GM19455 (cell line): ENCODE measurements at regions not wholly inside any gene's neighbourhood (a gene's known extent, or its start where the extent isn't known, plus 50 kb on each side); places are given as distances from the start of the nearest gene placed in this dataset.

Experiments used
- ATAC-seq: cut with Tn5 transposase; IDR thresholded peaks from one replicate; pipeline ENCODE4 v1.9.1; 2021; ENCODE audit not compliant: unreplicated experiment

DNA sequence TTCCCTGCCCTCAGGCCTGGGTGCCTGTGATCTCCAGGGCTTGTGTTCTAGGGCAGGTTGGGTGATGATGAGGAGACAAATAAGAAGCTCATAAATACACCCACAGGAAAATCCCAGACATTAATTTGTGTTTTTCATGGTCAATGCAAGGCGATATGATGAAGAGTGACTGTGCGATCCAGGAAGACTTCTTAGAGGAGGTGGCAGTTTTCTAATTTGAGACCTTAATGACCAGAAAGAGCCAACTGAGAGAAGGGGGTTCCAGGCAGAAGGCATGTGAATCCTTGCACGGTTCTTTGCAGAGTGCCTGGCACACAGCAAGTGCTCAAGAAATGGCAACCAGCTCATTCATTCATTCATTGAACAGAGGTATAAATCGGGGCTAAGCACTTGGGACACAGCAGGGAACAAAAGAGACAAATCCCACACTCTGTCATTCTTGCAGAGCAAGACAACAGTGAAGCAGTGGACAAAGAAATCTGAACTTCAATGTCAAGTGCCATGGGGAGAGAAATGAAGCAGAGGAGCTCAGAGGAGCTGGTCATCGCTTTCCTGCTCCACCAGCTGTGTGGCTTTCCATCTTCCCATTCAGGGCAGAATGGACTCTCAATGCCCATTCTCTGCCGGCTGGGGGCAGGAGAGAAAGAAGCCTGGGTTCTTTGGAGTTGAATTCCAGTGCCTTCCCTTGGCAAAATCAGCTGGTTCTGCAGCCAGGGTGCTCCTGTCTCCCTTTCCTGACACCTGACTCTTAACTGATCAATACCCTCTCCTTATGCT, 128.3 kb downstream of the AACS start:
- ATAC-seq = no peak

DNA sequence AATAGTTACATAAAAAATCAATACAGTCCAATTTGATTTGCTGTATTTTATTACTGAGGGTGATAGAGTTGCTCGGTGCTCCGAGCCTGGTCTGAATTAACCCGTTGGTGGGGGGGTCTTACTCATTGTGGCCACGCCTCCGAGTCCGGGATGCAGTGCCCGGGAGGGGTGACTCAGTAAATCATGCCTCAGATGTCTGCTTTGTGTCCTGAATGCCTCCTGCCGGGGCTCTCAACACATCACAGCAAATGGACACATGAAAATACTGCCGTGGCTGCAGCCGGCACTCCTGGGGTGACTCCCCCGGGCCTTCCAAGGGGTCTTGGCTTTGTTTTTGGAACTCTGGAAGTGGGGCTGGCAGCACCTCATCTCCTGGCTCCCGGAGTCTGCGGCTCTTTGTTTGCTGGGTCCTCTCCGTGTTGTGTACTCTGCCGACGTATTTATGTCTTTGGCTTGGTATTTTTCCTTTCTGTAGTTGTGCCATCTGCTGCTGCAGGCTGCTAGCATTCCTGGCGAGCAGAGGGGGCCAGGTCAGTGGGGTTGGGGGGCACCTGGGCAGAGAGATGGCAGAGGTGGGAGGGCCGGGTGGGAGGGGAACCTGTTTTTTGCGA, 129.0 kb downstream of the AACS start:
- ATAC-seq = no peak

DNA sequence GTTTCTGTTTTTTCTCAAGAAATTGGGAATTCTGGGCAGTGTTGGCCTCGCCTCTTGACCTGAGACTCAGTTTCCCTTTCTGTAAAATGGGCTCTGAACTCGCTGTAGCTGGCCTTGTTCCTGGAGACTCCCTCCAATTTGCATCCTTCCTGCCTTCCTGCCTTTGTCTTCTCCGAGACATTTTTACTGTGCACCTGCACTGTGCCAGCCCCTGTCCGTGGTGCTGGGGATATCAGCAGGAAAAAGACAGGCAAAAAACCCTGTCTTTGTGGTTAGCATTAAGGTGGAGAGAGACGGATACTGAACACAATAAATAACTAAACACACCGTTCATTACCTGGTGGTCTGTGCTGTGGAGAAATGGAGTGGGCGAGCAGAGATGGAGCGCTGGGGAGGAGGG, 129.8 kb downstream of the AACS start:
- ATAC-seq = no peak

DNA sequence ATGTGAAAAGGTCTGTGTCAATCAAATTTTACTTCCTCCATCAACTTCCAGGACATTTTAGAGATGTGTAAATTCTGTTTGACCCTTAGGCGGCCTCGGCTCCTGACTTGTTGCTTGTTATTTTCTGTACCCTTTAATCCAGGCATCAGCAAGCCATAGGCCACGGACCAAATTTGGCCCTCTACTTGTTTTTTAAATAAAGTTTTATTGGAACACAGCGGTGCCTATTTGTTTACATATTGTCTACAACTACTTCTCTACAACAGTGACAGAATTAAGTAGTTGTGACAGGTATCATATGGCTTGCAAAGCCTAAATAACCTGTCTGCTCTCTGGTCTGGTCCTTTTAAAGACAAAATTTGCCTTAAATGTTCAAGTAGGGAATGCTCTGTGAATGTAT, 132.1 kb downstream of the AACS start:
- ATAC-seq = no peak

DNA sequence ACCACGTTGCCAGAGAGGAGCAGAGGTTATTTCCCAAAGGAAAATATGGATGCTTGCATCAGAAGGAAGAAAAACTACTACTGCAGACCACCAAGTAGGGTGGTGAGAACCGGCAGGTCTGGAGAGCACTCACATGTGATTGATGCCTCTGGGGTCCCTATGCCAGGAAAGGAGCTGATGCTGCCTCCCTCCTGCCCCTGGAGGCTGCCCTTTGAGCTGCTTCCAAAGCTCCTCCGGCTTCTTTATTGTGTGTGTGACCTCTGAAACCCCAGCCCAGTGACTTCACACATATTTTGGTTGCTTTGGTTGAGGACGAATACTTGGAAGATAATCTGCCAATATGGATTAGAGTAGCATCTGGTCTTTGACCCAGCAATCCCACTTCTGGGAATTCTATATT, 133.4 kb downstream of the AACS start:
- ATAC-seq = no peak

DNA sequence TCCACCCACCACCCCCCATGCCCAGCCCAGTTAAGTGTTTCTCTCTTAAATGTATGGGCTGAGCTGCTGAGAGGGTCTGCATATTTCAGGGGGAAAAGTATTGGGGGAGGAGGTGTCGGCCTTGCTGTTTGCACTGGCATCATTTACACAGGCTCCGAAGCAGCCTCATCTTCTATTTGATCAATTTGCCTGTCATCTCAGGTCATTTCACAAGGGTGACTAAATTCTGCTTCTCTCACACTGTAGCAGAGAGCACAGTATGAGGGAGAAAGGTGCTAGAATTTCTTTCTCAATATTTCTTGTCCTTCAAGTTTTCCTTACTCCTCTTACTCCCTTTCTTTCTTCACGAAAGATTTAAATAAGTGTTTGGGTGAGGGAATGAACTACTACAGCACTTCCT, 135.9 kb downstream of the AACS start:
- ATAC-seq = no peak

DNA sequence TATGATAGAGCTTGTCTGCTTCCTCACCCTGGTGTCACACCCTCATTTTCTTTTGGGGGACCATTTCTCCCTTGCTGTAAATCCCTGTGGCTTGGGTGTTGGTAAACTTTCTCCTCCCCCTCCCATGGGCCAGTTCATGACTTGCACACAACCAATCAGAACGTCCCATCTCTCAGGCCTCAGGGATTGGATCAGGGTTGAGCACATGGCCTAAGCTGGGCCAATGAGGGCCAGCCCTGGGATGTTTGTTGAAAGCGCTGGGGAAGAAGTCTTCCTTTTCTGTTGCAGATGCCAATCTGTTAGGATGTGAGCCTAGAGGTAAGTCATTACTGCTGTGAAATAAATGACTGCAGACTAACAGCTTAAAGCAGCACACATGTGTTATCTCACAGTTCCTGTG, 136.7 kb downstream of the AACS start:
- ATAC-seq = no peak

DNA sequence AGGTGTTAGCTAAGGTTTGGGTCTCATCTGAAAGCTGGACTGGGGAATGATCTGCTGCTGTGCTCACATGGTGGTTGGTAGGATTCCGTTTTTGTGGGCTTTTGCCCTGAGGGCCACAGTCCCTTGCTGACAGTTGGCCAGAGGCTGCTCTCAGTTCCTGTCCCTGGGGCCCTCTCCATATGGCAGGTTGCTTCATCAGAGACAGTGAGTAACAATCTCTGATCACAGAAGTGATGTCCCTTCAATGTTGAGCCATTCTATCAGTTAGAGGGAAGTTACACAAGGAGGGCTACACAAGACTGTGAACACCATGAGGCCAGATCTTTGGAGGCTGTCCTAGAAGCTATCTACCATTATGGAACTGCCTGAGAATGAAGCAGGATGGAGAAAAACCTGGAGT, 137.2 kb downstream of the AACS start:
- ATAC-seq = no peak

DNA sequence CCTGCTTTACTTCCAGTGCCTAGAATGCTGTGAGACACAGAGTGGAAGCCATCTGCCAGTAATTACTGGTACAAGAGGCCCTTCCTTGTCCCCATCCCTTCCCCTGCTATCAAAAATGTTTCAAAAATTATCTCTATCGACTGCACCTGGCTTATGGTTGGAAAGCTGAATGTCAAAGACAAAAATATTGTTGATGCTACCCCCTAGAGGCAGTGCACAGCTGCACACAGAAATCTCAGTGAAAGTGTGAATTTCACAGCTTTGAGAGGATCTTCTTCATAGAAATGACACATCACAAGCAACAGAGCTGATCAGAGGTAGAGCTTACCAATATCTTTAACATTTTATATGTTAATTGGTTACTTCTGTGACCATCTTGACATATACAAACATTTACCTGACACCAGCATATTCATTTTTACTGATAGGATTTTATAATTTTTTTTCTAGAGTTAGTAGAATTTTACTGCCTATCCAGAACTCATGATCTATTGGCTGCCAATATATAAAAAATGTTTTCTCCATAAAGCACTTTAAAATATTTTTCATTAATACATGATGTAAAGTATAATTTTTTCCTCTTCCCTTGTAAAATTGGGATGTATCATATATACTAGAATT, 138.0 kb downstream of the AACS start:
- peak; percentile 59 for ATAC-seq

DNA sequence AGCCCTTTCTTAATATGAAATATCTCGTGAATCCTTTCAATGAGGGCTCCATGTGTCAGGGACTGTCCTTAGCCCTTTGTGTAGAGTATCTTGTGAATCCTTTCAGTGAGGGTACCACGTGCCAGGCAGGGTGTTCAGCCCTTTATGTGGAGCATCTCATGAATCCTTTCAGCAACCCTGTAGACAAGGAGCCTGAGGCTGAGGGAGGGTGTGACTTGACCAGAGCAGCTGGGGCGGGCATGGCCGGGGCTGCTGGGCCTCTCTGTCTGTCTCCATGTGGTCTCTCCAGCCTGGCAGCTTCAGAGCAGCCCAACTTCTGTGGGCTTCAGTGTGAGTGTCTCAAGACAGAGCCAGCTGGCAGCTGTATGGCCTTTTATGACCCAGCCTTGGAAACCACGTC, 140.2 kb downstream of the AACS start:
- ATAC-seq = no peak

DNA sequence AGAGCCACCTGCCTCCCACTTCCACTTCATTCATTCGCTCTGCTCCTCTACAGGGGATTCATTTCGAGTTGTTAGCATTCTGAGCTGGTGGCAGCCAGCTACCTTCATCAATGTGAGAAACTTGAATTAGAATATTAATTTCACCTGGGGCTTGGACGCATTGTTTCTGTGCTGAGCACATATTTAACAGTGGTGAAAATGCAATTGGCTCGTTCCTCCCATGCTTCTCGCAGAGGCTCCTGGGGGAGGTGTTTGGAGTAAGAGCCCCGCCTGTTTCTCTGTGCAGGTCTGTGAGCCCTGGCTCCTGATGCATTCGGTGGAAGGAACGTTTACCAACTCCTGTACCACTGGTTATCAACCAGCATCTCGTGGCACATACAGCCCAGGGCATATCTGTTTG, 141.5 kb downstream of the AACS start:
- ATAC-seq = no peak

DNA sequence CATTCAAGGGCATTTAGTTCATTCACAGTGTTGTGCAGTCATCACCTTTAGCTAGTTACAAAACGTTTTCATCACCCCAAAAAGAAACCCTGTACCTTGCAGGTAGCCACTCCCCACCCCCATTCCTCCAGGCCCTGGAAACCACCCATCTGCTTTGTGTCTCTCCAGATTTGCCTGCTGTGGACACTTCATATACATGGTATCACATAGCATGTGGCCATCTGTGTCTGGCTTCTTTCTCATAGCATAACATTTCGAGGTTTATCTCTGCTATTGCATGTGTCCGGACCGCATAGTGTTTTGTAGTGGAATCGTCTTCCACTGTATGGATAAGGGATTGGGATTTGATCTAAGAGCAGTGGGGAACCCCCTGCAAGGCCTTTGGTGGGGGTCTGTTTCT, 143.1 kb downstream of the AACS start:
- ATAC-seq = no peak

DNA sequence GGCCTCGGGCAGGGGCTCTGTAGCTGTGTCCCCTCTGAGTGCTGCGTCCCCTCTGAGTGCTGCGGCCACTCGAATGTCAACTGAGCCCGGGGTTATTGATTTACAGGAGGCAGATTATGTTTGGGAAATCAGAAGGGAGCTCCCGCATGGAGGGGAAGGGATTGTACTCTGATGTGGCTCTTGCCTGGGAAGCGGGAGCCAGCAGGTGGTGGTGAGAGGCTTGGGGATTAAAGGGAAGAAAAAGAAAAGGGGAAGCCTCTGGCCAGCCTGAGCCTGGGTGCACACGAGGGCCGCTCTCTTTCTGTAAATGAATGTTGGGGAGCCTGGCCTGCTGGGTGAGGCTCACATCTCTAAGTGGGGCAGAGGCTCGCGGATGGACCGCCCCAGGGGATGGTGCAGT, 143.7 kb downstream of the AACS start:
- ATAC-seq = no peak

DNA sequence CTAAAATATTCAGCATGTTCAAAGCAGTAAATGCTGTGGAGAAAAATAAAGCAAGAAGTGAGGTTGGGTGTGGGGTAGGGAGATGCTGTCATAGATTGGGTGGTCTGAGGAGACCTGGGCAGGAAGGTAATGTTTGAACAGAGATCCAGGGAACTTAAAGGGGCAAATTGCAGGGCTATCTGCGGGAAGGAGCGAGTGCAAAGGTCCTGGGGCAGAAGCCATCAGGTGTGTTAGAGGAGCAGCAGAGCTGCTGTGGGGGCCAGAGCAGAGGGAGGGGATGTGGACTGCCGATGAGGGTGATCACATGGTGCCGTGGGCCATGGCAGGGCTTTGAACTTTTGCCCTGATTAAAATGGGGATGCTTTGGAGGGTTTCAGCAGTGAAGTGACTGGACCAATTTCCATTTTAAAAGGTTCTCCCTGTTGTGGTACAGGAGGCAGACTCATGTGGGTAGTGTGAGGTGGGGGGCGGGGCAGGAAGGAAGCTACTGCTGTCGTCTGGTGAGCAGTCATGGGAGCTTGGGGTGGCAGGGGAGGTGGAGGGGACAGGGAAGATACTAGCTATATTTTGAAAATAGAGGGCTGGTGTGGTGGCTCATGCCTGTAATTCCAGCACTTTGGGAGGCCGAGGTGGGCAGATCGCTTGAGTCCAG, 145.0 kb downstream of the AACS start:
- no peak for ATAC-seq

DNA sequence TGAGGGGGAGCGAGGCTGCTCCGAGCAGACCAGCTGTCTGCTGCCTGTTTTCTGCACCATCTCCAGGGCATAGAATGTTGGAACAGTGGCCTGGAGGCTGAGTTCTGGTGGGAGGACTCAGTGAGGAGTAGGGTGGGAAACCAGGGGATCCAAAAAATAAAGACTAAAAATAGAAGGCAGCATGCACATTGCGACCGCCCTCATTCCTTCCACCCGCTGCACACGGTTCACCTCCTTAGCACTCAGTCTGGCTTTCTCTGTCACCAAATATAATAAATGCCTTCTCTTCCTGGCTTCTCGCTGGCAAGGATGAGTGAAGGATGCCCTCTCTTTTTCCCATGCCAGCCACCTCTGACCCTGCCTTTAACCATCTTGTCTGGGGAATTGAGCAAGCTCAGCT, 146.2 kb downstream of the AACS start:
- ATAC-seq = no peak

DNA sequence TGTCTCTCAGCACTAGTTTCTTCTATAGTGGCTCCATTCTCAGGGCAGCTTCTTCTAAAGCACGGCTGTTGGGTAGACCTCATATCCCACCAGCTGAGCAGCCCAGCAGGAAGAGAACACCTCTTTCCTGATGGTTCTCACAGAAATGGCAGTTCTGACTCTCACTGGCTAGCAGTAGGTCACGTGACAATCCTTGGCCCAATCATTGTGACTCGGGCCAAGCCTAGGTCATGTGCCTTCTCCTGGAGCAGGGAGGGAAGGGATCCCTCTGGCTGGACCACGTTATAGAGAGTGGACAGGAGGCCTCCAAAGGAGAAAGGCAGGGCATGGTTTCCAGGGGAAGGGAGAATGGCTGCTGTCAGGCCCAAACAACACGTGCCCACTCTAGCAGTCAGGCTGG, 149.1 kb downstream of the AACS start:
- ATAC-seq = no peak

DNA sequence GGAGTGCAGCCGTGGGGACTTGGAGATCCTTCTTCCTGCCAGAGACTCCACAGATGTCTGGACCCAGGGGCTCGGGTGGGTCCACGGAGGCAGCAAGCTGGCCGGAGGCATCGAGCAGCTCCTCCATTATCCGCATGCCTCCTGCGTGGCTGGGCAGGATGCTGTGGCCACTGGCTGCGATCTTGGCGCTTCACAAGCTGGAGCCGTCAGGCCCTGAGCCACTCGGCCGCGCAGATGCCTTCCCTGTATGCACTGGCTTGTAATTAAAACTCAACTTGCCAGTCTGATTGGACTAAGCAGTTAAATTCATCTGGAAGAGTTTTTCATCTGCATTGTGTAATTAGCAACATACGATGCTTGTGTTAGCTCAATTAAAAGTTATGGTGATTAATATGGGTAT, 151.5 kb downstream of the AACS start:
- no peak for ATAC-seq

DNA sequence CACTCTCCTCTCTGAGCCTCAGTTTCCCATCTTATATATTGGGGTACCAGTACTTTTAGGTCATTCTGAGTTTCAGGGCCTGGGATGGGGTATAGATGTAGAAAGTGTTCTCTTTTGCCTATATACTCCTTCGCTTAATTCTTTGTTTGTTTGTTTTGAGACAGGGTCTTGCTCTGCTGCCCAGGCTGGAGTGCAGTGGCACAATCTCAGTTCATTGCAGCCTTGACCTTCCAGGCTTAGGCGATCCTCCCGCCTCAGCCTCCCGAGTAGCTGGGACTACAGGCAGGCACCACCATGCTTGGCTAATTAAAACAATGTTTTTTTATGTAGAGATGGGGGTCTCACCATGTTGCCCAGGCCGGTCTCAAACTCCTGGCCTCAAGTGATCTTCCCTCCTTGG, 152.1 kb downstream of the AACS start:
- ATAC-seq = no peak

DNA sequence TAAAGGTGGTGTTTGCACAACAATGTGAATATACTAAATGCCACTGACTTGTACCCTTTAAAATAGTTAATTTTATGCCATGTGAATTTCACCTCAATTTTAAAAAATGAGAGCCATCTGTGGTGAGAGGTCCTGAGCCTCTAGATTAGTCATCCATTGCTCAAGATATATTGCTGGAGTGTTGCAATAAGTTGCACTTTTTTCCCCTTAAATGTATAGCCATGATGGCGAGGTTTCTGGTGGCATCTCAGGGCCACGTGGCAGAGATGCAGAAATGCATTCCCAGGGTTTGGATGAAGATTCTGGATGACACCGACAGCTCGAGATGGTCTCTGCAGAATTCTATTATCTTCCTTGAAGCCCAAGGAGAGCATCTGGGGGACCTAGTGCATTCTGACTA, 153.7 kb downstream of the AACS start:
- no peak for ATAC-seq

DNA sequence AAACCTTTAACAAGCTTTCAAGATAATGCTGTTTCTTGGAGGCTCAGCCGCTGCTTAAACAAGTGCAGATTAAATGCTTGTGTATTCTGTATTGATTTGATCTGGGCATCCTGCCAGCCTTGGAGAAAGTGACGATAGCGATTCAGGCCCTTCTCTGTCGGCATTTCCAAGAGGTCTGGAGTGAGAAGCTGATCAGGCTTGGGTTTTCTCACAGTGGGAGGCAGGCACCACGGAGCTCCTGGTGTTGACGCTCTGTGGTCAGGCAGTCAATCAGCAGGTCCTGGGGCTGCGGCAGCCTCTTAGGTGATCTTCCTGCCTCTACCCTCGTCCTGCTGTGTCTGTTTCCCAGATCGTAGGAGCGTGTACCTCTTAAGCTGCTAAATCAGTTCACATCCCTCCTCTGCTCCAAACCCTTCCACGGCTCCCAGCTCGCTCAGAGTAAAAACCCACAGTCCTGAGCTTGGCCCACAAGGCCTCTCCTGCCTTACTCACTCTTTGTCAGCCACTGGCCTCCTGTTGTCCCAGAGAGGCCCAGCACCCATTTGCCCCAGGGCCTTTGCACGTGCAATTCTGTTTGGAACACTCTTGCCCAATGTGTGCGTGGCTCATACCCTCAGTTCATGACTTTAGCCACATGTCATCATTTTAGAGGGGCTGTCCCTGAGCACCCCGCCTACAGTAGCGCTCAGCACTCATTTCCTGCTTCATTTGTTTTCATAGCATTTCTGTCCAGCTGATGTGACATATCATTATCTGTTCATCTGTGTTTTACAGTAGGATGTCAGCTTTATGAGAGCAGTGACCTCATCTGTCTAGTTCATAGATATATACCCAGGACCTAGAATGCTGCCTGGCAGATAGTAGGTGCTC, 155.4 kb downstream of the AACS start:
- ATAC-seq = no peak

DNA sequence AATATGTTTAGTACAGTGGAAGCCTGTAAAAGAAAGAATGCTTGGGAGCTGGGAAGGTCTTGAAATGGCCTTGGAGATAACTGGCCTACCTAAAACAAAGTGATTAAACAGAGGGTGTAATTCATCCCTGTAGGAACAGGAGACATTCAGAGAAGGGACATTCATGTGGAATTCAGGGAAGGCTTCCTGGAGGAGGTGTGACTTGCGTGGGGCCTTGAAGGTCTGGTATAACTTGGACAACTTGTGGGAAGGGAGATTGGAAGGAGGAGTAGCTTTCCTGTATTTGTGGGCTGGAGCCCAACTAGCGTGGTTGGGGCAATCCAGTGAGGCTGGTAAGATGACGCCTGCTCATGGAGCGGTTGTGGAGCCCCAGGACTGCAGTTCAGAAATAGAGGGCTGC, 156.4 kb downstream of the AACS start:
- no peak for ATAC-seq
